Lung (tissue), 11 donors: ENCODE measurements at regions not wholly inside any gene's neighbourhood (a gene's known extent, or its start where the extent isn't known, plus 50 kb on each side); places are given as distances from the start of the nearest gene placed in this dataset.

ENCODE experiments used
- ATAC-seq: fragments of 200-7000 bp; cut with Tn5 transposase; one replicate; pipeline ENCODE4 v1.9.1; 2020; ENCODE audit warnings: moderate number of reproducible peaks; ENCODE audit not compliant: insufficient read depth, low FRiP score
- DNase-seq, 3 donors: peaks; one replicate each; pipeline ENCODE4 v3.0.0-alpha.2; 2013 to 2017
- H3K27ac ChIP-seq, 2 donors: one replicate each; pipeline ENCODE4 v1.5.1; 2013; ENCODE audit warnings: mild to moderate bottlenecking in 2 of 2, moderate library complexity in 2 of 2, control low read depth in 1 of 2, inconsistent platforms in 1 of 2, low read depth in 1 of 2, low read length in 1 of 2
- H3K27me3 ChIP-seq, 3 donors: one replicate each; pipeline ENCODE4 v1.5.1; 2013; ENCODE audit warnings: low read length in 2 of 3; ENCODE audit not compliant: control insufficient read depth in 3 of 3, insufficient read depth in 3 of 3
- H3K36me3 ChIP-seq, 4 donors: one replicate each; pipeline ENCODE4 v1.5.1; 2013; ENCODE audit warnings: low read length in 4 of 4, mild to moderate bottlenecking in 1 of 4, moderate library complexity in 1 of 4; ENCODE audit not compliant: control insufficient read depth in 4 of 4, insufficient read depth in 4 of 4
- H3K4me1 ChIP-seq, 5 donors: one replicate each; pipeline ENCODE4 v1.5.1; 2013; ENCODE audit warnings: low read length in 5 of 5, mild to moderate bottlenecking in 2 of 5, moderate library complexity in 1 of 5; ENCODE audit not compliant: control insufficient read depth in 5 of 5, insufficient read depth in 5 of 5
- H3K4me3 ChIP-seq: one replicate; pipeline ENCODE4 v1.5.1; 2013; ENCODE audit warnings: mild to moderate bottlenecking, control low read depth, moderate library complexity
- H3K9ac ChIP-seq, 2 donors: one replicate each; pipeline ENCODE4 v1.5.1; 2013; ENCODE audit warnings: low read length in 2 of 2, control low read depth in 1 of 2; ENCODE audit not compliant: insufficient read depth in 1 of 2
- H3K9me3 ChIP-seq, 4 donors: one replicate each; pipeline ENCODE4 v1.5.1; 2013; ENCODE audit warnings: low read length in 3 of 4, mild to moderate bottlenecking in 1 of 4, moderate library complexity in 1 of 4; ENCODE audit not compliant: control insufficient read depth in 4 of 4, insufficient read depth in 3 of 4
- CTCF ChIP-seq: IDR thresholded peaks from 2 replicates; pipeline ENCODE4 v1.5.1; 2012; ENCODE audit warnings: mild to moderate bottlenecking; ENCODE audit errors: control extremely low read depth, extremely low read depth
- WGBS, 2 donors: extraction: QIAGEN DNeasy Blood & Tissue Kit; methylation state at CpG; one replicate each; pipeline ENCODE4 v1.1.7; 2013; 5-methylcytosine and 5-hydroxymethylcytosine counted together
- donor health status: control.
- donor health status: control.
- donor health status: Bipolar disorder and iron deficiency.
- donor health status: healthy.
- donor health status: DM: yes; HTN: yes; CAD: no.

DNA sequence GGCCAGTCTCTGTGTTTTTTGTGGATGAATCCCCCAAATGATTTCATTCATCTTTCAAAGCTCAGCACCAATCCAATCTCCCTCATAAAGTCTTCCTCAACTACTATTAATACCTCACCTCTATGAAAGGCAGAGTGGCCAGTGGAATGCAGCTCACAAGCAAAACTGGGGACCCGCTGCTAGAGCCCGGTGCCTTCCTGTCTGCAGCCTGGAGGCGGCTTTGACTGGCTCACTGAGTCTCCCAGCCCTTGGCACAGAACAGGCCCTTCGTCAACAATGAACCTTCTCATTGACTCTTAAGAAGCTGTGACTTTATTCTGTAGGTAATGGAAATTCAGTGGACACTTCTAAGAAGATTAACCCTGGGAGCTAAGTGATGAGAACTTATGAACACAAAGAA, 86.8 kb upstream of the RAB4A start:
- Histone ChIP-seq H3K9me3 (no peaks in the 10 kb centered on the region), H3K4me3 (no peak overlapping the region), H3K9ac (no peak overlapping the region), H3K27ac (no peak overlapping the region), H3K36me3 (no peaks in the 10 kb centered on the region), H3K4me1 (no peaks in the 10 kb centered on the region), H3K27me3 (no peaks in the 10 kb centered on the region)
- 78 to 91% methylated on average over 4 of the region's 4 CpGs for WGBS, 2 donors
- ATAC-seq: no peak
- no peak for TF ChIP-seq CTCF
- DNase-seq: peak in 1 of 3 donors; percentile 47

GRCh38 chr1:229185963-229186362, 84.9 kb upstream of the RAB4A start:
- no peaks in the 10 kb centered on the region for H3K9me3 ChIP-seq
- DNase-seq (no peak), ATAC-seq (no peak)
- H3K4me3 ChIP-seq: no peak overlapping the region
- 89 to 90% methylated on average over 4 of the region's 4 CpGs for WGBS, 2 donors
- H3K27ac ChIP-seq: no peak overlapping the region
- no peak for TF ChIP-seq CTCF
- H3K36me3 ChIP-seq: no peaks in the 10 kb centered on the region
- H3K9ac ChIP-seq: no peak overlapping the region
- H3K4me1 ChIP-seq: no peaks in the 10 kb centered on the region
- no peaks in the 10 kb centered on the region for H3K27me3 ChIP-seq

DNA sequence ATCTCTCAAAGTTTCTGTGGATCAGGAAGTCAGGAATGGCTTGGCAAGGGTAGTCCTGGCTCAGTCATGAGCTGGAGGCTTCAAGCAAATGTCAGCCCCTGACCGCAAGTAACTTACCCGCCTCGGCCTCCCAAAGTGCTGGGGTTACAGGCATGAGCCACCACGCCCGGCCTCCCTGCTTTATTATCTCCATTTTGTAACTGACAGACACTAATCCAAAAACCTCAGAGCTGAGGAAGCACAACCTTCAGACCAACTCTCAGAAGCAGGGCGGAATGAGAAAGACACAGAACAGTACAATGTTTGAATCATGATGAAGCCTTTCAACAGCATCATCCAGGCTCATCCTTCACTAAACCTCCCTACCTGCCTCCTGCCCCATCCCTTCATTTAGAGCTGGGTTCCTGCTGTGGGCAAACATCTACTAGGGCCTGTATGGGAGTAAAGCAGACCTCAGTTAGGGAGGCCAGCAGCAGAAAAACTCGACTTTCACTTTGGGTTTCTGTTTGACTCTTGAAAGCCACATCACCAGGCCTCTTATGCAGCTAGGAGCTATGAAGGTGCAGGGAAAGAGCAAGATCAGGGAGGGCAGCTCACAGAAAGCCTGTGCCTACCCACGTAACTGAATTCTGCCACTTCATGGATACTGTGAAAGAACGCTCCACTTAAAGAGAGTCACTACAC, 84.4 kb upstream of the RAB4A start:
- Histone ChIP-seq H3K9me3 (no peaks in the 10 kb centered on the region), H3K27ac (no peak overlapping the region), H3K9ac (no peak overlapping the region), H3K4me1 (no peaks in the 10 kb centered on the region), H3K36me3 (no peaks in the 10 kb centered on the region), H3K4me3 (no peak overlapping the region), H3K27me3 (no peaks in the 10 kb centered on the region)
- WGBS, 2 donors: 86 to 96% methylated on average over 9 of the region's 9 CpGs
- no peak for TF ChIP-seq CTCF
- no peak for ATAC-seq
- no peak for DNase-seq

DNA sequence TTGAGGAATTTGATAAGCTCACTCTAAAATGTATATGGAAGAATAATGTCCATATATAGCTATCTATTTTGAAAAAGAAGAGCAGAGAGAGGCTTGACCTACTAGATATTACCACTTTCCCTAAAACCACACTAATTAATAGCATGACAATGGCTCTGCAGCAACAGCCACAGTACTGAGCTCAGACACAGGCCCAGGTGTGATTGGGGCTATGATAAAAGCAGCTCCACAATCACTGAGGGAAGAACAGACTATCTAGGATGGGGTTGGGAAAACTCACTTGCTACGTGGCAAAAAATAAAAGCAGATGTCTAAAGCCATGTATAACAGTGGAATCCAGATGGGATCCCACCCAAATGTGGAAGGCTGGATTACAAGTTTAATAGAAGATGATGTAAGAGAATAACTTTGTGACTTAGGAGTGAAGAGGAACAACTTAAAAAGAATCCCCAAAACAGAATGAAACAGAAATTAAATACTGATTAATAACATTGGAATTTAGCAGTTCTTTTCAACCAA, 80.8 kb upstream of the RAB4A start:
- 87 to 93% methylated on average over 1 of the region's 1 CpG for WGBS, 2 donors
- no peak for TF ChIP-seq CTCF
- no peak overlapping the region for H3K9ac ChIP-seq
- DNase-seq (no peak), ATAC-seq (no peak)
- H3K27me3 ChIP-seq: no peaks in the 10 kb centered on the region
- H3K4me3 ChIP-seq: no peak overlapping the region
- no peaks in the 10 kb centered on the region for H3K9me3 ChIP-seq
- H3K27ac ChIP-seq: no peak overlapping the region
- H3K36me3 ChIP-seq: no peaks in the 10 kb centered on the region
- H3K4me1 ChIP-seq: no peaks in the 10 kb centered on the region
